WTC11 (cell line): ENCODE measurements at regions not wholly inside any gene's neighbourhood (a gene's known extent, or its start where the extent isn't known, plus 50 kb on each side); places are given as distances from the start of the nearest gene placed in this dataset.
A peak's percentile ranks its signal among the peaks of the same experiment; 100 is the strongest.

Source experiments
- ATAC-seq: fragments of 200-7000 bp; cut with Tn5 transposase; 2 replicates; pipeline ENCODE4 v1.10.0; 2021; ENCODE audit warnings: mild to moderate bottlenecking, moderate library complexity
- CTCF ChIA-PET: fragments of 300-600 bp; sonication (Branson Sonifier 250); formaldehyde crosslinking; loops from one replicate; lab custom pipeline; 2021; ENCODE audit warnings: antibody characterized with exemption; lab: Charles Lee
- POLR2A ChIA-PET: fragments of 350-600 bp; sonication (Branson Sonifier 250); formaldehyde crosslinking; loops from one replicate; lab custom pipeline; 2021; ENCODE audit warnings: antibody characterized with exemption; lab: Charles Lee
- DNase-seq: peaks from one replicate; pipeline ENCODE4 v3.0.0; 2021; ENCODE audit warnings: low spot score
- H3K27ac Mint-ChIP-seq: 2 replicates; pipeline ENCODE4 v1.8.0; 2021; ENCODE audit warnings: mixed read lengths
- H3K27me3 Mint-ChIP-seq: 2 replicates; pipeline ENCODE4 v1.8.0; 2021; ENCODE audit warnings: low read depth, mild to moderate bottlenecking, moderate library complexity, mixed read lengths
- H3K36me3 Mint-ChIP-seq: 2 replicates; pipeline ENCODE4 v1.8.0; 2021; ENCODE audit warnings: mixed read lengths
- H3K4me1 Mint-ChIP-seq: 2 replicates; pipeline ENCODE4 v1.8.0; 2022; ENCODE audit warnings: mixed read lengths
- H3K4me3 Mint-ChIP-seq: 2 replicates; pipeline ENCODE4 v1.8.0; 2021; ENCODE audit warnings: mild to moderate bottlenecking, moderate library complexity, mixed read lengths
- H3K9me3 Mint-ChIP-seq: 2 replicates; pipeline ENCODE4 v1.8.0; 2021; ENCODE audit warnings: mixed read lengths
- ETV6 ChIP-seq: sonication (generic); formaldehyde crosslinking; IDR thresholded peaks from 2 replicates; pipeline ENCODE4 v1.8.1; 2022; ENCODE audit warnings: mild to moderate bottlenecking, missing genetic modification reagents
- HMGA2 ChIP-seq: fragments of 250-450 bp; sonication (Bioruptor Pico); IDR thresholded peaks from 2 replicates; pipeline ENCODE4 v1.4.0; 2021; ENCODE audit warnings: mild to moderate bottlenecking, moderate library complexity
- IRF2 ChIP-seq: sonication (generic); formaldehyde crosslinking; IDR thresholded peaks from 2 replicates; pipeline ENCODE4 v1.8.0; 2022; ENCODE audit warnings: low read depth, missing genetic modification reagents, borderline replicate concordance
- JUN ChIP-seq: sonication (generic); formaldehyde crosslinking; IDR thresholded peaks from 2 replicates; pipeline ENCODE4 v1.8.0; 2023; ENCODE audit warnings: mild to moderate bottlenecking, missing genetic modification reagents
- ZBTB21 ChIP-seq: sonication (generic); formaldehyde crosslinking; IDR thresholded peaks from 2 replicates; pipeline ENCODE4 v1.8.1; 2023; ENCODE audit warnings: mild to moderate bottlenecking, missing genetic modification reagents, borderline replicate concordance
- ZNF121 ChIP-seq: sonication (generic); formaldehyde crosslinking; IDR thresholded peaks from 2 replicates; pipeline ENCODE4 v1.8.0; 2023; ENCODE audit warnings: missing genetic modification reagents
- ZNF263 ChIP-seq: sonication (generic); formaldehyde crosslinking; IDR thresholded peaks from 2 replicates; pipeline ENCODE4 v1.8.1; 2022; ENCODE audit warnings: low read depth, mild to moderate bottlenecking, moderate library complexity, missing genetic modification reagents
- ZNF416 ChIP-seq: fragments of 250-450 bp; sonication (Bioruptor Pico); IDR thresholded peaks from 2 replicates; pipeline ENCODE4 v1.9.0; 2021; ENCODE audit warnings: mild to moderate bottlenecking, inconsistent platforms
- TF ChIP-seq, protein P1 (sequence below): sonication (generic); formaldehyde crosslinking; IDR thresholded peaks from 2 replicates; pipeline ENCODE4 v1.8.0; 2022; ENCODE audit warnings: mild to moderate bottlenecking, missing genetic modification reagents
- TF ChIP-seq, protein P2 (sequence below): sonication (generic); formaldehyde crosslinking; IDR thresholded peaks from 2 replicates; pipeline ENCODE4 v1.8.1; 2023; ENCODE audit warnings: mild to moderate bottlenecking, missing genetic modification reagents
- TF ChIP-seq, protein P3 (sequence below): sonication (generic); formaldehyde crosslinking; IDR thresholded peaks from 2 replicates; pipeline ENCODE4 v1.8.0; 2023; ENCODE audit warnings: mild to moderate bottlenecking, missing genetic modification reagents
- TF ChIP-seq, protein P4 (sequence below): fragments of 250-450 bp; sonication (Bioruptor Pico); IDR thresholded peaks from 2 replicates; pipeline ENCODE4 v1.8.0; 2021; ENCODE audit warnings: mild to moderate bottlenecking
- TF ChIP-seq, protein P5 (sequence below): sonication (generic); formaldehyde crosslinking; conservative IDR thresholded peaks from 2 replicates; pipeline ENCODE4 v1.8.1; 2023; ENCODE audit warnings: mild to moderate bottlenecking, low read depth, missing genetic modification reagents, moderate library complexity
- TF ChIP-seq, protein P6 (sequence below): fragments of 250-450 bp; sonication (Bioruptor Pico); IDR thresholded peaks from 2 replicates; pipeline ENCODE4 v1.9.0; 2021; ENCODE audit warnings: mild to moderate bottlenecking
- TF ChIP-seq, protein P7 (sequence below): sonication (generic); formaldehyde crosslinking; conservative IDR thresholded peaks from 2 replicates; pipeline ENCODE4 v1.8.1; 2022; ENCODE audit warnings: mild to moderate bottlenecking, missing genetic modification reagents

DNA sequence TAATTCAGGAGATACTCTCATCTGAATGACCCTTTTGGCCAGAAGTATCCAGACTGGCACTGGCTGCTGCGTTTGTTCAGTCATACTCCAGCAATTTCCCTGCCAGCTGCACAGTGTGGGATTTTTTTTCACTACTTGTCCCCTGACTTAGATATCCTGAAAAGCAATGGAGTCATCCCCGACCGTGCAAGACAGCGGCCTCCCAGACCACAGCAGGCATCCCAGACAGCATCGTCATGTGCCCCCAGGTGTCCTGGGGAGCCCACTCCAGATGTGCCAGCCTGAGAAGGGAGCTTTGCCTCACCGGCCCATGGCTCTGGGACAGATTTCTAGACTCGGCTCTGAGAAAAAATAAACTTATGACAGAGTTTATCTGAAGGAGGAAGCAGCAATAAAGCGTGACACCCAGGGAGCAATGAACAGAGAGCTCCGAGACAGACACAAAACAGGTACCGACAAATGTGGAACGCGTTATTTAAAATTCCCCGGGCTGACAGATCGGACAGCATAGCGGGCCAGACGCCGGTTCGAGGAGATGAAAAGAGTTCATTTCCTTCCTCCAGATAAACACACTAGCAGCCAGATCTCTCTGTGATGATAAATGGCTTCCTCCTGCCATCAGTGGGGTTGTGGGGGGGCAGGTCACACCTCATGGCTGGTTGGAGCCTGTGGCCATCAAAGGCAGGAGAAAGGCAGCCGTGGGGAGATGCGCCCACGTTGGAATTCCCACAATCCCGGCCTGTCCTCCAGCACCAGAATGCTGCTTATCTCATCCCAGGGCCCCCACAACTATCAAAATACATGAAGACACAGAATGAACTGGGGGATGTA is 106.4 kb upstream of the FGF3 start:
- Mint-ChIP-seq H3K4me3 (no peak overlapping the region), H3K27me3 (peaks cover 7% of the 10 kb centered on the region), H3K4me1 (no peaks in the 10 kb centered on the region), H3K9me3 (no peaks in the 10 kb centered on the region), H3K36me3 (no peaks in the 10 kb centered on the region), H3K27ac (no peak overlapping the region)
- ChIA-PET CTCF (interaction anchor here (1.1 to 4.8 kb wide), 7 partner anchors 7 to 271 kb away, joined by 3 to 36 read pairs (median 7); no protein-coding TSS in a partner anchor), POLR2A (interaction anchor here (0.5 kb wide), 1 partner anchor 32 kb away, joined by 5 read pairs; no protein-coding TSS in a partner anchor)
- no peak for ATAC-seq
- peak; percentile 6 for DNase-seq
- TF ChIP-seq, protein P1, sequence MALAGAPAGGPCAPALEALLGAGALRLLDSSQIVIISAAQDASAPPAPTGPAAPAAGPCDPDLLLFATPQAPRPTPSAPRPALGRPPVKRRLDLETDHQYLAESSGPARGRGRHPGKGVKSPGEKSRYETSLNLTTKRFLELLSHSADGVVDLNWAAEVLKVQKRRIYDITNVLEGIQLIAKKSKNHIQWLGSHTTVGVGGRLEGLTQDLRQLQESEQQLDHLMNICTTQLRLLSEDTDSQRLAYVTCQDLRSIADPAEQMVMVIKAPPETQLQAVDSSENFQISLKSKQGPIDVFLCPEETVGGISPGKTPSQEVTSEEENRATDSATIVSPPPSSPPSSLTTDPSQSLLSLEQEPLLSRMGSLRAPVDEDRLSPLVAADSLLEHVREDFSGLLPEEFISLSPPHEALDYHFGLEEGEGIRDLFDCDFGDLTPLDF (CRISPR knock-in tag) = no peak
- TF ChIP-seq JUN (CRISPR knock-in tag) = no peak
- TF ChIP-seq, protein P2, sequence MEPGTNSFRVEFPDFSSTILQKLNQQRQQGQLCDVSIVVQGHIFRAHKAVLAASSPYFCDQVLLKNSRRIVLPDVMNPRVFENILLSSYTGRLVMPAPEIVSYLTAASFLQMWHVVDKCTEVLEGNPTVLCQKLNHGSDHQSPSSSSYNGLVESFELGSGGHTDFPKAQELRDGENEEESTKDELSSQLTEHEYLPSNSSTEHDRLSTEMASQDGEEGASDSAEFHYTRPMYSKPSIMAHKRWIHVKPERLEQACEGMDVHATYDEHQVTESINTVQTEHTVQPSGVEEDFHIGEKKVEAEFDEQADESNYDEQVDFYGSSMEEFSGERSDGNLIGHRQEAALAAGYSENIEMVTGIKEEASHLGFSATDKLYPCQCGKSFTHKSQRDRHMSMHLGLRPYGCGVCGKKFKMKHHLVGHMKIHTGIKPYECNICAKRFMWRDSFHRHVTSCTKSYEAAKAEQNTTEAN (CRISPR knock-in tag) = no peak
- TF ChIP-seq, protein P3, sequence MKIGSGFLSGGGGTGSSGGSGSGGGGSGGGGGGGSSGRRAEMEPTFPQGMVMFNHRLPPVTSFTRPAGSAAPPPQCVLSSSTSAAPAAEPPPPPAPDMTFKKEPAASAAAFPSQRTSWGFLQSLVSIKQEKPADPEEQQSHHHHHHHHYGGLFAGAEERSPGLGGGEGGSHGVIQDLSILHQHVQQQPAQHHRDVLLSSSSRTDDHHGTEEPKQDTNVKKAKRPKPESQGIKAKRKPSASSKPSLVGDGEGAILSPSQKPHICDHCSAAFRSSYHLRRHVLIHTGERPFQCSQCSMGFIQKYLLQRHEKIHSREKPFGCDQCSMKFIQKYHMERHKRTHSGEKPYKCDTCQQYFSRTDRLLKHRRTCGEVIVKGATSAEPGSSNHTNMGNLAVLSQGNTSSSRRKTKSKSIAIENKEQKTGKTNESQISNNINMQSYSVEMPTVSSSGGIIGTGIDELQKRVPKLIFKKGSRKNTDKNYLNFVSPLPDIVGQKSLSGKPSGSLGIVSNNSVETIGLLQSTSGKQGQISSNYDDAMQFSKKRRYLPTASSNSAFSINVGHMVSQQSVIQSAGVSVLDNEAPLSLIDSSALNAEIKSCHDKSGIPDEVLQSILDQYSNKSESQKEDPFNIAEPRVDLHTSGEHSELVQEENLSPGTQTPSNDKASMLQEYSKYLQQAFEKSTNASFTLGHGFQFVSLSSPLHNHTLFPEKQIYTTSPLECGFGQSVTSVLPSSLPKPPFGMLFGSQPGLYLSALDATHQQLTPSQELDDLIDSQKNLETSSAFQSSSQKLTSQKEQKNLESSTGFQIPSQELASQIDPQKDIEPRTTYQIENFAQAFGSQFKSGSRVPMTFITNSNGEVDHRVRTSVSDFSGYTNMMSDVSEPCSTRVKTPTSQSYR (CRISPR knock-in tag) = no peak

DNA sequence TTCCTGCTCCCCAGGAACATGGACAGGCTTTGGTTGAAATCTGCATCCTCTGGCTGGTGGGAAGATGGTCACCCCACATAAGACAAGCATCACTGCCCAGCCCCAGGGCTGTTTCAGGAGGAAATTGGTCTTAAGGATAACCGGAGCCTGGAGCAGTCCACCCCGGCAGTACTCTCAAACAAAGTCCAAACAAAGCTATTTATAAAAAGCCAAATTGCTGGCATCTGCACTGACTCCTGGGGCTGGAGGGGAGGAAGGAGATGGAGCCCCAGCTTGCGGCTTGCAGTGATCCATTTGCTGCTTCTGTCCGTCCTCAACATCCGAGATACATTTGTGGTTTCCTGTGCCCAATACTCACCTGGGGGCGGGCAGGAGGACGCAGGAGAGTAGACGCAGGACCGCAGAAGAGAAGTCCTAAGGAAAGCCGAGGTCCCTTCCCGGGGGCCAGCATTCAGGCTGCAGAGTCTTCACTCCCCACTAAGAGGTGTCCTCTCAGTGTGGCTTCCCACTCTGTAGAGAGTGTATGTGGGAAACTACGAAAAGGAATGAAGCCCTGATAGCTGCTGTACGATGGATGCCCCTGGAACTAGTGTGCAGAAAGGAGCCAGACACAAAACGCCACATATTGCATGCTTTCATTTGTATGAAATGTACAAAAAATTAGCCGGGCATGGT is 107.3 kb upstream of the FGF3 start:
- POLR2A ChIA-PET = no interaction called here
- Mint-ChIP-seq H3K27me3 (peaks cover 8% of the 10 kb centered on the region), H3K27ac (no peak overlapping the region), H3K4me1 (no peaks in the 10 kb centered on the region), H3K4me3 (no peak overlapping the region), H3K36me3 (no peaks in the 10 kb centered on the region), H3K9me3 (no peaks in the 10 kb centered on the region)
- TF ChIP-seq IRF2 (CRISPR knock-in tag) (no peak), ZNF416 (CRISPR knock-in tag) (no peak), HMGA2 (CRISPR knock-in tag) (no peak), ZNF263 (CRISPR knock-in tag) (no peak), ZBTB21 (no peak), ZNF121 (CRISPR knock-in tag) (no peak), ETV6 (CRISPR knock-in tag) (no peak)
- TF ChIP-seq, protein P4, sequence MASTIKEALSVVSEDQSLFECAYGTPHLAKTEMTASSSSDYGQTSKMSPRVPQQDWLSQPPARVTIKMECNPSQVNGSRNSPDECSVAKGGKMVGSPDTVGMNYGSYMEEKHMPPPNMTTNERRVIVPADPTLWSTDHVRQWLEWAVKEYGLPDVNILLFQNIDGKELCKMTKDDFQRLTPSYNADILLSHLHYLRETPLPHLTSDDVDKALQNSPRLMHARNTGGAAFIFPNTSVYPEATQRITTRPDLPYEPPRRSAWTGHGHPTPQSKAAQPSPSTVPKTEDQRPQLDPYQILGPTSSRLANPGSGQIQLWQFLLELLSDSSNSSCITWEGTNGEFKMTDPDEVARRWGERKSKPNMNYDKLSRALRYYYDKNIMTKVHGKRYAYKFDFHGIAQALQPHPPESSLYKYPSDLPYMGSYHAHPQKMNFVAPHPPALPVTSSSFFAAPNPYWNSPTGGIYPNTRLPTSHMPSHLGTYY (CRISPR knock-in tag) = no peak
- TF ChIP-seq, protein P5, sequence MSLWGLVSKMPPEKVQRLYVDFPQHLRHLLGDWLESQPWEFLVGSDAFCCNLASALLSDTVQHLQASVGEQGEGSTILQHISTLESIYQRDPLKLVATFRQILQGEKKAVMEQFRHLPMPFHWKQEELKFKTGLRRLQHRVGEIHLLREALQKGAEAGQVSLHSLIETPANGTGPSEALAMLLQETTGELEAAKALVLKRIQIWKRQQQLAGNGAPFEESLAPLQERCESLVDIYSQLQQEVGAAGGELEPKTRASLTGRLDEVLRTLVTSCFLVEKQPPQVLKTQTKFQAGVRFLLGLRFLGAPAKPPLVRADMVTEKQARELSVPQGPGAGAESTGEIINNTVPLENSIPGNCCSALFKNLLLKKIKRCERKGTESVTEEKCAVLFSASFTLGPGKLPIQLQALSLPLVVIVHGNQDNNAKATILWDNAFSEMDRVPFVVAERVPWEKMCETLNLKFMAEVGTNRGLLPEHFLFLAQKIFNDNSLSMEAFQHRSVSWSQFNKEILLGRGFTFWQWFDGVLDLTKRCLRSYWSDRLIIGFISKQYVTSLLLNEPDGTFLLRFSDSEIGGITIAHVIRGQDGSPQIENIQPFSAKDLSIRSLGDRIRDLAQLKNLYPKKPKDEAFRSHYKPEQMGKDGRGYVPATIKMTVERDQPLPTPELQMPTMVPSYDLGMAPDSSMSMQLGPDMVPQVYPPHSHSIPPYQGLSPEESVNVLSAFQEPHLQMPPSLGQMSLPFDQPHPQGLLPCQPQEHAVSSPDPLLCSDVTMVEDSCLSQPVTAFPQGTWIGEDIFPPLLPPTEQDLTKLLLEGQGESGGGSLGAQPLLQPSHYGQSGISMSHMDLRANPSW (CRISPR knock-in tag) = no peak
- TF ChIP-seq, protein P6, sequence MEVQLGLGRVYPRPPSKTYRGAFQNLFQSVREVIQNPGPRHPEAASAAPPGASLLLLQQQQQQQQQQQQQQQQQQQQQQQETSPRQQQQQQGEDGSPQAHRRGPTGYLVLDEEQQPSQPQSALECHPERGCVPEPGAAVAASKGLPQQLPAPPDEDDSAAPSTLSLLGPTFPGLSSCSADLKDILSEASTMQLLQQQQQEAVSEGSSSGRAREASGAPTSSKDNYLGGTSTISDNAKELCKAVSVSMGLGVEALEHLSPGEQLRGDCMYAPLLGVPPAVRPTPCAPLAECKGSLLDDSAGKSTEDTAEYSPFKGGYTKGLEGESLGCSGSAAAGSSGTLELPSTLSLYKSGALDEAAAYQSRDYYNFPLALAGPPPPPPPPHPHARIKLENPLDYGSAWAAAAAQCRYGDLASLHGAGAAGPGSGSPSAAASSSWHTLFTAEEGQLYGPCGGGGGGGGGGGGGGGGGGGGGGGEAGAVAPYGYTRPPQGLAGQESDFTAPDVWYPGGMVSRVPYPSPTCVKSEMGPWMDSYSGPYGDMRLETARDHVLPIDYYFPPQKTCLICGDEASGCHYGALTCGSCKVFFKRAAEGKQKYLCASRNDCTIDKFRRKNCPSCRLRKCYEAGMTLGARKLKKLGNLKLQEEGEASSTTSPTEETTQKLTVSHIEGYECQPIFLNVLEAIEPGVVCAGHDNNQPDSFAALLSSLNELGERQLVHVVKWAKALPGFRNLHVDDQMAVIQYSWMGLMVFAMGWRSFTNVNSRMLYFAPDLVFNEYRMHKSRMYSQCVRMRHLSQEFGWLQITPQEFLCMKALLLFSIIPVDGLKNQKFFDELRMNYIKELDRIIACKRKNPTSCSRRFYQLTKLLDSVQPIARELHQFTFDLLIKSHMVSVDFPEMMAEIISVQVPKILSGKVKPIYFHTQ (CRISPR knock-in tag) = no peak
- TF ChIP-seq, protein P7, sequence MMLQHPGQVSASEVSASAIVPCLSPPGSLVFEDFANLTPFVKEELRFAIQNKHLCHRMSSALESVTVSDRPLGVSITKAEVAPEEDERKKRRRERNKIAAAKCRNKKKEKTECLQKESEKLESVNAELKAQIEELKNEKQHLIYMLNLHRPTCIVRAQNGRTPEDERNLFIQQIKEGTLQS (CRISPR knock-in tag) = no peak
- CTCF ChIA-PET = interaction anchor here (0.5 to 4.8 kb wide), 10 partner anchors 8 to 270 kb away, joined by 3 to 36 read pairs (median 4); no protein-coding TSS in a partner anchor
- DNase-seq (peak; percentile 9), ATAC-seq (no peak)
